GM18867 (cell line): ENCODE measurements at regions not wholly inside any gene's neighbourhood (a gene's known extent, or its start where the extent isn't known, plus 50 kb on each side); places are given as distances from the start of the nearest gene placed in this dataset.

Source experiments
- ATAC-seq: cut with Tn5 transposase; IDR thresholded peaks from one replicate; pipeline ENCODE4 v1.9.1; 2021; ENCODE audit warnings: mild to moderate bottlenecking, moderate library complexity; ENCODE audit not compliant: unreplicated experiment

GRCh38 chr5:152987131-152987530 is 503.3 kb upstream of the GRIA1 start:
- ATAC-seq: no peak

GRCh38 chr5:152990217-152990616 is 500.3 kb upstream of the GRIA1 start:
- no peak for ATAC-seq

- no peak for ATAC-seq
These were observed 499.8 kb upstream of the GRIA1 start for GRCh38 chr5:152990649-152991048.

GRCh38 chr5:152994033-152994680 is 496.3 kb upstream of the GRIA1 start:
- no peak for ATAC-seq

- ATAC-seq: no peak
These were observed 495.2 kb upstream of the GRIA1 start for GRCh38 chr5:152995214-152995725.

- ATAC-seq: no peak
These were observed 484.8 kb upstream of the GRIA1 start for GRCh38 chr5:153005711-153006110.

GRCh38 chr5:153006681-153007080 is 483.8 kb upstream of the GRIA1 start:
- ATAC-seq: no peak

GRCh38 chr5:153014194-153014593 is 476.3 kb upstream of the GRIA1 start:
- no peak for ATAC-seq

GRCh38 chr5:153018121-153018520 is 472.3 kb upstream of the GRIA1 start:
- no peak for ATAC-seq

GRCh38 chr5:153030755-153031725 is 459.4 kb upstream of the GRIA1 start:
- ATAC-seq: no peak

GRCh38 chr5:153039501-153039900 is 451.0 kb upstream of the GRIA1 start:
- ATAC-seq: no peak

GRCh38 chr5:153043886-153044285 is 446.6 kb upstream of the GRIA1 start:
- ATAC-seq: no peak

GRCh38 chr5:153050496-153051179 is 439.8 kb upstream of the GRIA1 start:
- no peak for ATAC-seq

GRCh38 chr5:153066281-153066680 is 424.2 kb upstream of the GRIA1 start:
- no peak for ATAC-seq

GRCh38 chr5:153067869-153068268 is 422.6 kb upstream of the GRIA1 start:
- no peak for ATAC-seq

- ATAC-seq: no peak
These were observed 411.1 kb upstream of the GRIA1 start for GRCh38 chr5:153079396-153079795.

GRCh38 chr5:153080940-153081339 is 409.5 kb upstream of the GRIA1 start:
- ATAC-seq: no peak

GRCh38 chr5:153081385-153081784 is 409.1 kb upstream of the GRIA1 start:
- no peak for ATAC-seq

GRCh38 chr5:153084511-153084910 is 406.0 kb upstream of the GRIA1 start:
- ATAC-seq: no peak

GRCh38 chr5:153086486-153086885 is 404.0 kb upstream of the GRIA1 start:
- no peak for ATAC-seq

- ATAC-seq: no peak
These were observed 401.9 kb upstream of the GRIA1 start for GRCh38 chr5:153088538-153088937.
